Neural cell (in vitro differentiated cells): ENCODE measurements at regions not wholly inside any gene's neighbourhood (a gene's known extent, or its start where the extent isn't known, plus 50 kb on each side); places are given as distances from the start of the nearest gene placed in this dataset.

Source experiments
- H2AFZ ChIP-seq: fragments of 200-600, 300-800 bp; sonication (generic), shearing (Covaris generic); 2 replicates; pipeline ENCODE4 v1.6.0; 2014; ENCODE audit warnings: low read depth, mild to moderate bottlenecking, antibody characterized with exemption, low read length, moderate library complexity
- H3F3A ChIP-seq: fragments of 200-600 bp; shearing (Covaris generic); 2 replicates; pipeline ENCODE4 v1.6.1; 2016; ENCODE audit warnings: mild to moderate bottlenecking, moderate library complexity, mixed read lengths, antibody characterized with exemption, low read length; ENCODE audit not compliant: insufficient read depth, poor library complexity, severe bottlenecking
- H3K27ac ChIP-seq: fragments of 200-600, 300-800 bp; sonication (generic), shearing (Covaris generic); 2 replicates; pipeline ENCODE4 v1.5.1; 2014; ENCODE audit warnings: mild to moderate bottlenecking, low read length, moderate library complexity
- H3K27me3 ChIP-seq: fragments of 300-800, 200-600 bp; sonication (generic), shearing (Covaris generic); 2 replicates; pipeline ENCODE4 v1.6.0; 2014; ENCODE audit warnings: mild to moderate bottlenecking, low read depth, low read length, moderate library complexity; ENCODE audit not compliant: insufficient read depth
- H3K36me3 ChIP-seq: fragments of 300-800, 200-600 bp; sonication (generic), shearing (Covaris generic); 2 replicates; pipeline ENCODE4 v1.5.1; 2014; ENCODE audit warnings: mild to moderate bottlenecking, antibody characterized with exemption, low read length, moderate library complexity; ENCODE audit not compliant: insufficient read depth
- H3K4me2 ChIP-seq: fragments of 300-800, 200-600 bp; sonication (generic), shearing (Covaris generic); 2 replicates; pipeline ENCODE4 v1.6.0; 2014; ENCODE audit warnings: mild to moderate bottlenecking, low read length
- H3K4me3 ChIP-seq: fragments of 300-800, 200-600 bp; sonication (generic), shearing (Covaris generic); 2 replicates; pipeline ENCODE4 v1.5.1; 2014; ENCODE audit warnings: mild to moderate bottlenecking, low read length, moderate library complexity
- H3K79me2 ChIP-seq: fragments of 200-600 bp; shearing (Covaris generic); replicated peaks from 2 replicates; pipeline ENCODE4 v1.6.0; 2014; ENCODE audit warnings: mild to moderate bottlenecking, low read length, moderate library complexity; ENCODE audit not compliant: insufficient read depth
- H3K9ac ChIP-seq: fragments of 300-800, 200-600 bp; sonication (generic), shearing (Covaris generic); 2 replicates; pipeline ENCODE4 v1.6.1; 2016; ENCODE audit warnings: mild to moderate bottlenecking, low read length, mixed read lengths
- H3K9me2 ChIP-seq: fragments of 200-600 bp; shearing (Covaris generic); 2 replicates; pipeline ENCODE4 v1.6.1; 2016; ENCODE audit warnings: mild to moderate bottlenecking, low read length, mixed read lengths; ENCODE audit not compliant: insufficient read depth
- H3K9me3 ChIP-seq: fragments of 200-600, 300-800 bp; sonication (generic), shearing (Covaris generic); 2 replicates; pipeline ENCODE4 v1.6.1; 2016; ENCODE audit warnings: mild to moderate bottlenecking, mixed run types, low read length, moderate library complexity, mixed read lengths
- H4K20me1 ChIP-seq: fragments of 200-600 bp; shearing (Covaris generic); 2 replicates; pipeline ENCODE4 v1.6.1; 2016; ENCODE audit warnings: mild to moderate bottlenecking, mixed run types; ENCODE audit not compliant: insufficient read depth
- EP300 ChIP-seq: fragments of 450-650 bp; conservative IDR thresholded peaks from 2 replicates; pipeline ENCODE4 v1.6.1; 2014; ENCODE audit warnings: antibody characterized with exemption, mild to moderate bottlenecking, moderate library complexity; ENCODE audit not compliant: poor library complexity, severe bottlenecking
- EZH2 ChIP-seq: fragments of 200-600, 300-800 bp; shearing (Covaris generic), sonication (generic); IDR thresholded peaks from 2 replicates; pipeline ENCODE4 v1.6.1; 2014; ENCODE audit warnings: antibody characterized with exemption, low read length, borderline replicate concordance, mild to moderate bottlenecking; ENCODE audit not compliant: insufficient read depth, poor library complexity, severe bottlenecking
- MXI1 ChIP-seq: fragments of 450-650 bp; conservative IDR thresholded peaks from 2 replicates; pipeline ENCODE4 v1.6.1; 2014; ENCODE audit warnings: antibody characterized with exemption, mild to moderate bottlenecking; ENCODE audit not compliant: poor library complexity, severe bottlenecking
- POLR2AphosphoS5 ChIP-seq: IDR thresholded peaks from 2 replicates; pipeline ENCODE4 v1.6.1; 2012
- RAD21 ChIP-seq: fragments of 450-650 bp; conservative IDR thresholded peaks from 2 replicates; pipeline ENCODE4 v1.6.1; 2014; ENCODE audit warnings: antibody characterized with exemption, mild to moderate bottlenecking, moderate library complexity
- SMC3 ChIP-seq: fragments of 450-650 bp; conservative IDR thresholded peaks from 2 replicates; pipeline ENCODE4 v1.6.1; 2014; ENCODE audit warnings: antibody characterized with exemption, mild to moderate bottlenecking, moderate library complexity; ENCODE audit not compliant: poor library complexity
- TAF1 ChIP-seq: IDR thresholded peaks from 2 replicates; pipeline ENCODE4 v1.6.1; 2012; ENCODE audit warnings: low read depth
- TF ChIP-seq, protein P1 (sequence below): IDR thresholded peaks from 2 replicates; pipeline ENCODE4 v1.6.1; 2012; ENCODE audit warnings: borderline replicate concordance
- TF ChIP-seq, protein P2 (sequence below): fragments of 450-650 bp; IDR thresholded peaks from 2 replicates; pipeline ENCODE4 v1.5.1; 2014; ENCODE audit warnings: antibody characterized with exemption, mild to moderate bottlenecking, moderate library complexity; ENCODE audit not compliant: poor library complexity, severe bottlenecking

DNA sequence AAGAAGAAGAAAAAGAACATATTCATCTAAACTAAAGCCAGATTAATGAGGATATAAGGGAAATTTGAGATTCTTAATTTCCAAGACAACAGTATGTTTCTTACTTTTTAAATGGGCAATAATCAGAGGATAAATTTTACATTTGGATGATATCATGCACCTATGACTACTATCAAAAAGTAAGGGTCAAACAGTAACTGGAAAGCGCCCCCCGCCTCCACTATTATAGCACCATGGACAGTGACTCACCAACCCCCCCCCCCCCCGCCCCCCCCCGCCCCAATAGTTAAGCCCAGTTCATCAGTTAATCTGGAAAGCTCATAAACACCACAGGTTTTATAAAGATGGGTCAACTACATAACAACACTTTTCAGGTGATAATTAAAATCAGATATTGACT is 194.3 kb upstream of the DGKB start:
- Histone ChIP-seq H3K9me3 (no peaks in the 10 kb centered on the region), H3F3A (no peaks in the 10 kb centered on the region), H3K27me3 (no peaks in the 10 kb centered on the region), H3K9me2 (no peaks in the 10 kb centered on the region), H3K27ac (no peak overlapping the region), H3K4me3 (no peak overlapping the region), H4K20me1 (no peaks in the 10 kb centered on the region), H3K79me2 (no peaks in the 10 kb centered on the region), H3K4me2 (no peak overlapping the region), H2AFZ (no peak overlapping the region), H3K9ac (no peak overlapping the region), H3K36me3 (no peaks in the 10 kb centered on the region)
- TF ChIP-seq EZH2 (no peak), POLR2AphosphoS5 (no peak), EP300 (no peak), RAD21 (no peak), SMC3 (no peak), TAF1 (no peak), MXI1 (no peak)
- TF ChIP-seq, protein P1, sequence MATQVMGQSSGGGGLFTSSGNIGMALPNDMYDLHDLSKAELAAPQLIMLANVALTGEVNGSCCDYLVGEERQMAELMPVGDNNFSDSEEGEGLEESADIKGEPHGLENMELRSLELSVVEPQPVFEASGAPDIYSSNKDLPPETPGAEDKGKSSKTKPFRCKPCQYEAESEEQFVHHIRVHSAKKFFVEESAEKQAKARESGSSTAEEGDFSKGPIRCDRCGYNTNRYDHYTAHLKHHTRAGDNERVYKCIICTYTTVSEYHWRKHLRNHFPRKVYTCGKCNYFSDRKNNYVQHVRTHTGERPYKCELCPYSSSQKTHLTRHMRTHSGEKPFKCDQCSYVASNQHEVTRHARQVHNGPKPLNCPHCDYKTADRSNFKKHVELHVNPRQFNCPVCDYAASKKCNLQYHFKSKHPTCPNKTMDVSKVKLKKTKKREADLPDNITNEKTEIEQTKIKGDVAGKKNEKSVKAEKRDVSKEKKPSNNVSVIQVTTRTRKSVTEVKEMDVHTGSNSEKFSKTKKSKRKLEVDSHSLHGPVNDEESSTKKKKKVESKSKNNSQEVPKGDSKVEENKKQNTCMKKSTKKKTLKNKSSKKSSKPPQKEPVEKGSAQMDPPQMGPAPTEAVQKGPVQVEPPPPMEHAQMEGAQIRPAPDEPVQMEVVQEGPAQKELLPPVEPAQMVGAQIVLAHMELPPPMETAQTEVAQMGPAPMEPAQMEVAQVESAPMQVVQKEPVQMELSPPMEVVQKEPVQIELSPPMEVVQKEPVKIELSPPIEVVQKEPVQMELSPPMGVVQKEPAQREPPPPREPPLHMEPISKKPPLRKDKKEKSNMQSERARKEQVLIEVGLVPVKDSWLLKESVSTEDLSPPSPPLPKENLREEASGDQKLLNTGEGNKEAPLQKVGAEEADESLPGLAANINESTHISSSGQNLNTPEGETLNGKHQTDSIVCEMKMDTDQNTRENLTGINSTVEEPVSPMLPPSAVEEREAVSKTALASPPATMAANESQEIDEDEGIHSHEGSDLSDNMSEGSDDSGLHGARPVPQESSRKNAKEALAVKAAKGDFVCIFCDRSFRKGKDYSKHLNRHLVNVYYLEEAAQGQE = no peak
- TF ChIP-seq, protein P2, sequence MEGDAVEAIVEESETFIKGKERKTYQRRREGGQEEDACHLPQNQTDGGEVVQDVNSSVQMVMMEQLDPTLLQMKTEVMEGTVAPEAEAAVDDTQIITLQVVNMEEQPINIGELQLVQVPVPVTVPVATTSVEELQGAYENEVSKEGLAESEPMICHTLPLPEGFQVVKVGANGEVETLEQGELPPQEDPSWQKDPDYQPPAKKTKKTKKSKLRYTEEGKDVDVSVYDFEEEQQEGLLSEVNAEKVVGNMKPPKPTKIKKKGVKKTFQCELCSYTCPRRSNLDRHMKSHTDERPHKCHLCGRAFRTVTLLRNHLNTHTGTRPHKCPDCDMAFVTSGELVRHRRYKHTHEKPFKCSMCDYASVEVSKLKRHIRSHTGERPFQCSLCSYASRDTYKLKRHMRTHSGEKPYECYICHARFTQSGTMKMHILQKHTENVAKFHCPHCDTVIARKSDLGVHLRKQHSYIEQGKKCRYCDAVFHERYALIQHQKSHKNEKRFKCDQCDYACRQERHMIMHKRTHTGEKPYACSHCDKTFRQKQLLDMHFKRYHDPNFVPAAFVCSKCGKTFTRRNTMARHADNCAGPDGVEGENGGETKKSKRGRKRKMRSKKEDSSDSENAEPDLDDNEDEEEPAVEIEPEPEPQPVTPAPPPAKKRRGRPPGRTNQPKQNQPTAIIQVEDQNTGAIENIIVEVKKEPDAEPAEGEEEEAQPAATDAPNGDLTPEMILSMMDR = no peak

DNA sequence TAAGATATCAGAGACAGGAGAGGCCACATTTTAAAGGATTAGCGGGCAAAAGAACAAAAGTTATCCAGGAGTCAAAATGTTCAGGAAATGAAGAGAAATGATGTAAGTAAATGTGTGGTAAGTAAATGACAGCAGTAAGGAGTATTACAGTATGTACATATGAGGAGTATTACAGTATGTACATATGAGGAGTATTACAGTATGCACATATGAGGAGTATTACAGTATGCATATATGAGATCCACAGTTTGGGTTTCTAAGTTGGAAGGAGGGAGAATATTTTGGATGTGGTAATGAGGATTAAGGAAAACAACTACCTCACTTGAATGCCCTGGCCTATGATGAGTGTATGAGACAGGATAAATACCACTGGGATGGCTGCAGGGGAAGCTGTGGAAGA is 192.4 kb upstream of the DGKB start:
- Histone ChIP-seq H3K27me3 (no peaks in the 10 kb centered on the region), H3K27ac (no peak overlapping the region), H3K36me3 (no peaks in the 10 kb centered on the region), H3K79me2 (no peaks in the 10 kb centered on the region), H3K9me3 (no peaks in the 10 kb centered on the region), H3K4me2 (no peak overlapping the region), H3K9ac (no peak overlapping the region), H2AFZ (no peak overlapping the region), H3K9me2 (no peaks in the 10 kb centered on the region), H3F3A (no peaks in the 10 kb centered on the region), H3K4me3 (no peak overlapping the region), H4K20me1 (no peaks in the 10 kb centered on the region)
- TF ChIP-seq TAF1 (no peak), POLR2AphosphoS5 (no peak), EZH2 (no peak), EP300 (no peak), SMC3 (no peak), MXI1 (no peak), RAD21 (no peak)
- TF ChIP-seq, protein P1 = no peak
- TF ChIP-seq, protein P2 = no peak
